Gastrocnemius medialis (tissue), 4 donors: ENCODE measurements at regions not wholly inside any gene's neighbourhood (a gene's known extent, or its start where the extent isn't known, plus 50 kb on each side); places are given as distances from the start of the nearest gene placed in this dataset.
"Not testable (repeated sequence)": the region's sequence is repeated elsewhere in the genome, so short reads cannot be mapped to it uniquely, and the experiment has no call there.

Experiments used
- POLR2A ChIP-seq, 2 donors: fragments of 450-650 bp; IDR thresholded peaks; one replicate each; pipeline ENCODE4 v1.6.1; 2017; ENCODE audit warnings: antibody characterized with exemption in 2 of 2, mild to moderate bottlenecking in 2 of 2, moderate library complexity in 2 of 2
- TF ChIP-seq, protein P1 (sequence below), 5 experiments: fragments of 450-650 bp in 3 of 5; fragments of 200-600 bp in 2 of 5; sonication (generic) in 2 of 5; IDR thresholded peaks in 4 of 5; conservative IDR thresholded peaks in 1 of 5; 1 replicate in 4 of 5; 2 replicates in 1 of 5; pipeline ENCODE4 v1.5.1; 2016 to 2019; ENCODE audit warnings: antibody characterized with exemption in 5 of 5, mild to moderate bottlenecking in 3 of 5, moderate library complexity in 3 of 5

DNA sequence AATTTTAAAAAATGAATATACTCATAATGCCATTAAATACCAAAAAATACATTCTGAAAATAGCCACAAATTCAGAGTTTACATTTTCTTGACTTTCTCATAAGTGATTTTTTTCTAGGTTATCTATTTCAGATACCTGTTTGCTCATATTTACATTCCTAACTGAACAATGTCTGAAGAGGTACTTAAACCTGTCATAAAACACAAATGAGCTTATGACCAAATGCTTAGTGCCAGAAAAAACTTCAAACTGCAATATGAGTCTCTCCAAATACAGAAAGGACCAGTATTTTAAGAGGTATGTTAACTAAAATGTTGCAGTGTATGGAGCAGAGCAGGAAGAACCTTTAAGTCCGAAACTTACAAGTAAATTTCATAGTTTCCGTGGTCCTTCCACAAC lies 101.7 kb upstream of the FAN1 start:
- TF ChIP-seq POLR2A (IDR thresholded peaks at IDR 0.05), result not testable (repeated sequence)
- TF ChIP-seq, protein P1, sequence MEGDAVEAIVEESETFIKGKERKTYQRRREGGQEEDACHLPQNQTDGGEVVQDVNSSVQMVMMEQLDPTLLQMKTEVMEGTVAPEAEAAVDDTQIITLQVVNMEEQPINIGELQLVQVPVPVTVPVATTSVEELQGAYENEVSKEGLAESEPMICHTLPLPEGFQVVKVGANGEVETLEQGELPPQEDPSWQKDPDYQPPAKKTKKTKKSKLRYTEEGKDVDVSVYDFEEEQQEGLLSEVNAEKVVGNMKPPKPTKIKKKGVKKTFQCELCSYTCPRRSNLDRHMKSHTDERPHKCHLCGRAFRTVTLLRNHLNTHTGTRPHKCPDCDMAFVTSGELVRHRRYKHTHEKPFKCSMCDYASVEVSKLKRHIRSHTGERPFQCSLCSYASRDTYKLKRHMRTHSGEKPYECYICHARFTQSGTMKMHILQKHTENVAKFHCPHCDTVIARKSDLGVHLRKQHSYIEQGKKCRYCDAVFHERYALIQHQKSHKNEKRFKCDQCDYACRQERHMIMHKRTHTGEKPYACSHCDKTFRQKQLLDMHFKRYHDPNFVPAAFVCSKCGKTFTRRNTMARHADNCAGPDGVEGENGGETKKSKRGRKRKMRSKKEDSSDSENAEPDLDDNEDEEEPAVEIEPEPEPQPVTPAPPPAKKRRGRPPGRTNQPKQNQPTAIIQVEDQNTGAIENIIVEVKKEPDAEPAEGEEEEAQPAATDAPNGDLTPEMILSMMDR (IDR thresholded peaks at IDR 0.05 in 4 of 5, conservative IDR thresholded peaks at IDR 0.05 in 1 of 5), result not testable (repeated sequence)
